Neural crest cell (in vitro differentiated cells): ENCODE measurements at regions not wholly inside any gene's neighbourhood (a gene's known extent, or its start where the extent isn't known, plus 50 kb on each side); places are given as distances from the start of the nearest gene placed in this dataset.
"Not testable (repeated sequence)": the region's sequence is repeated elsewhere in the genome, so short reads cannot be mapped to it uniquely, and the experiment has no call there.

Experiments used
- DNase-seq: peaks from one replicate; pipeline ENCODE4 v3.0.0; 2021; ENCODE audit warnings: low read depth, mixed read lengths, low spot score
- H3K27ac Mint-ChIP-seq: one replicate; pipeline ENCODE4 v1.8.0; 2021; ENCODE audit warnings: mild to moderate bottlenecking, mixed read lengths; ENCODE audit not compliant: unreplicated experiment
- H3K27me3 Mint-ChIP-seq: 2 replicates; pipeline ENCODE4 v1.8.0; 2021; ENCODE audit warnings: low read depth, mild to moderate bottlenecking, mixed read lengths
- H3K36me3 Mint-ChIP-seq: 2 replicates; pipeline ENCODE4 v1.8.0; 2021; ENCODE audit warnings: low read depth, mild to moderate bottlenecking, mixed read lengths
- H3K4me1 Mint-ChIP-seq: 2 replicates; pipeline ENCODE4 v1.8.0; 2021; ENCODE audit warnings: mixed read lengths
- H3K4me3 Mint-ChIP-seq: one replicate; pipeline ENCODE4 v1.8.0; 2021; ENCODE audit warnings: mild to moderate bottlenecking, mixed read lengths
- H3K9me3 Mint-ChIP-seq: 2 replicates; pipeline ENCODE4 v1.8.0; 2021; ENCODE audit warnings: mixed read lengths
- CTCF ChIP-seq: fragments of 200-600 bp; sonication (generic); conservative IDR thresholded peaks from 2 replicates; pipeline ENCODE4 v1.5.0; 2021; ENCODE audit warnings: antibody characterized with exemption, mild to moderate bottlenecking

GRCh38 chr1:102472520-102472919 lies 475.8 kb upstream of the OLFM3 start:
- H3K27ac Mint-ChIP-seq: no peak overlapping the region
- no peak overlapping the region for H3K4me3 Mint-ChIP-seq
- H3K4me1 Mint-ChIP-seq: no peaks in the 10 kb centered on the region
- no peaks in the 10 kb centered on the region for H3K36me3 Mint-ChIP-seq
- no peaks in the 10 kb centered on the region for H3K9me3 Mint-ChIP-seq
- TF ChIP-seq CTCF: no peak
- DNase-seq: no peak
- H3K27me3 Mint-ChIP-seq: peaks cover 4% of the 10 kb centered on the region

- no peak for DNase-seq
- no peaks in the 10 kb centered on the region for H3K4me1 Mint-ChIP-seq
- no peak overlapping the region for H3K4me3 Mint-ChIP-seq
- peaks cover 2% of the 10 kb centered on the region for H3K27me3 Mint-ChIP-seq
- no peaks in the 10 kb centered on the region for H3K9me3 Mint-ChIP-seq
- H3K36me3 Mint-ChIP-seq: no peaks in the 10 kb centered on the region
- no peak overlapping the region for H3K27ac Mint-ChIP-seq
- no peak for TF ChIP-seq CTCF
Measured at GRCh38 chr1:102470767-102471166, 474.0 kb upstream of the OLFM3 start.

- H3K27me3 Mint-ChIP-seq: peaks cover 7% of the 10 kb centered on the region
- H3K36me3 Mint-ChIP-seq: no peaks in the 10 kb centered on the region
- H3K4me1 Mint-ChIP-seq: no peaks in the 10 kb centered on the region
- H3K9me3 Mint-ChIP-seq: no peaks in the 10 kb centered on the region
- H3K27ac Mint-ChIP-seq: no peak overlapping the region
- no peak overlapping the region for H3K4me3 Mint-ChIP-seq
- no peak for TF ChIP-seq CTCF
- DNase-seq: no peak
Measured at GRCh38 chr1:102466487-102466886, 469.8 kb upstream of the OLFM3 start.

DNA sequence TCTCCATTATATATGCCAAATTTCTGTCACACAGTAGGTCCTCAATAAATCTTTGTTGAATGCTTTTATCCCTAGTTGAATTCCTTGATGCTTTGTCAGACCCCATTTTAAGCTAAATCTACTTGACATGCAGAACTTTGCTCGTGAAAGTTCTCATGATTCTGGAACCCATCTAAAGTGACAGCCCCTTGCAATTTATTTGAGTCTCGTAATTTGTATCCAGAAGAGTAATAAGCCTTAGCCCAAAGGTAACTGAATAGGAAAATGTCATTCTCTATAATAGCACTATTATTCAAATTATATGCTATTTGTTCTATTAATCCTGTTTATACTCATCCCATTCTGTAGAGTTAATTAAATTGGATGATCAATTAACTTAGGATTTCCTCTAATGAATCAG lies 466.6 kb upstream of the OLFM3 start:
- no peaks in the 10 kb centered on the region for H3K36me3 Mint-ChIP-seq
- no peak overlapping the region for H3K4me3 Mint-ChIP-seq
- no peak overlapping the region for H3K27ac Mint-ChIP-seq
- H3K27me3 Mint-ChIP-seq: peaks cover 7% of the 10 kb centered on the region
- no peak for TF ChIP-seq CTCF
- no peaks in the 10 kb centered on the region for H3K4me1 Mint-ChIP-seq
- DNase-seq: no peak
- H3K9me3 Mint-ChIP-seq: no peaks in the 10 kb centered on the region

DNA sequence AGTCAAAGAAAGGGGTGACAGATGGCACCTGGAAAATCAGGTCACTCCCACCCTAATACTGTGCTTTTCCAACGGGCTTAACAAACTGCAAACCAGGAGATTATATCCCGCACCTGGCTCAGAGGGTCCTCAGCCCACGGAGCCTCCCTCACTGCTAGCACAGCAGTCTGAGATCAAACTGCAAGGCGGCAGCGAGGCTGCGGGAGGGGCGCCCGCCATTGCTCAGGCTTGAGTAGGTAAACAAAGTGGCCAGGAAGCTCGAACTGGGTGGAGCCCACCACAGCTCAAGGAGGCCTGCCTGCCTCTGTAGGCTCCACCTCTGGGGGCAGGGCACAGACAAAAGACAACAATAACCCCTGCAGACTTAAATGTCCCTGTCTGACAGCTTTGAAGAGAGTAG lies 445.6 kb upstream of the OLFM3 start:
- not testable (repeated sequence) for H3K4me1 Mint-ChIP-seq, H3K27ac Mint-ChIP-seq, H3K4me3 Mint-ChIP-seq, H3K36me3 Mint-ChIP-seq, H3K9me3 Mint-ChIP-seq, DNase-seq, H3K27me3 Mint-ChIP-seq

DNA sequence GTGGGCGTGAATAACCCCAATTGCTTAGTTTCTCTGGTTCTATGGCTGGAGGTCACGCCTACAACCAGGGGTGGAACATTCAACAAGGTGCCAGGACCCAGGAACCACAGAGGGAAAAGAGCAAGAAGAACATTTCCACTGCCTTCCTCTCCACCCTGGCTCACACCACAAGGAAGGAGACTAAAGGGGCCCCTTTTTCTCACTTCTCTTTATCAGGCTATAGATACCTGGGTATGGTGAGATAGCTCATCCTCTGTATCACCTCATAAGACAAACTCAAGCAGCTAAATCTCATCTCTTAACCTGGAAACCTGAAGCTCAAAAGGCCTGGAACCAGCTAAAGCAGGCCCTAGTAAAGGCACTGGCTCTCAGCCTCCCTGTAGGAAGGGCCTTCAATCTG lies 438.8 kb upstream of the OLFM3 start:
- TF ChIP-seq CTCF: no peak
- Mint-ChIP-seq H3K36me3 (no peaks in the 10 kb centered on the region), H3K4me1 (no peaks in the 10 kb centered on the region), H3K27me3 (no peaks in the 10 kb centered on the region), H3K9me3 (no peaks in the 10 kb centered on the region), H3K4me3 (no peak overlapping the region), H3K27ac (no peak overlapping the region)
- DNase-seq: no peak
